Activated CD4-positive, alpha-beta T cell treated with anti-CD3 and anti-CD28 coated beads, Interleukin-2, Interleukin-6, amounts not matched to agents 100 ng/mL and 50 ng/mL, durations not matched to agents 16 hours and 8 hours (primary cell): ENCODE measurements at regions not wholly inside any gene's neighbourhood (a gene's known extent, or its start where the extent isn't known, plus 50 kb on each side); places are given as distances from the start of the nearest gene placed in this dataset.

Source experiments
- DNase-seq: peaks from one replicate; pipeline ENCODE4 v3.0.0-alpha.2; 2020

- DNase-seq = no peak
Observed at GRCh38 chr20:63115651-63116411, 100.1 kb downstream of the YTHDF1 start.

- no peak for DNase-seq
Observed at GRCh38 chr20:63114693-63115311, 101.1 kb downstream of the YTHDF1 start.

- no peak for DNase-seq
Observed at GRCh38 chr20:63114006-63114692, 101.8 kb downstream of the YTHDF1 start.

GRCh38 chr20:63112491-63113219 is 103.3 kb downstream of the YTHDF1 start:
- no peak for DNase-seq

DNA sequence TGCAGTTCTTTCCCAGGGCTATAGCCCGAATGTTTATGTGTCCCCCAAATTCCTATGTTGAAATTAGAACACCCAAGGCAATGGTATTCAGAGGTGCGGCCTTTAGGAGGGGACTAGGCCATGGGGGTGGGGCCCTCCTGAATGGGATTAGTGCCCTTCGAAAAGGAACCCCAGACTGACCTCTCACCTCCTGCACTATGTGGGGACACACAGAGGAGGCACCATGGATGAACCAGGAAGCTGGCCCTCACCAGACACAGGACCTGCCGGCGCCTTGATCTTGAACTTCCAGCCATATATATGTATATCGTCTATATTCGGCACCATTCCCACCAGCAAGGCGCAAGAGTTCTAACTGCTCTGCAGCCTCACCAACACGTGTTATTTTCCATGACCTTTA is 101.5 kb upstream of the BHLHE23 start:
- DNase-seq = no peak

DNA sequence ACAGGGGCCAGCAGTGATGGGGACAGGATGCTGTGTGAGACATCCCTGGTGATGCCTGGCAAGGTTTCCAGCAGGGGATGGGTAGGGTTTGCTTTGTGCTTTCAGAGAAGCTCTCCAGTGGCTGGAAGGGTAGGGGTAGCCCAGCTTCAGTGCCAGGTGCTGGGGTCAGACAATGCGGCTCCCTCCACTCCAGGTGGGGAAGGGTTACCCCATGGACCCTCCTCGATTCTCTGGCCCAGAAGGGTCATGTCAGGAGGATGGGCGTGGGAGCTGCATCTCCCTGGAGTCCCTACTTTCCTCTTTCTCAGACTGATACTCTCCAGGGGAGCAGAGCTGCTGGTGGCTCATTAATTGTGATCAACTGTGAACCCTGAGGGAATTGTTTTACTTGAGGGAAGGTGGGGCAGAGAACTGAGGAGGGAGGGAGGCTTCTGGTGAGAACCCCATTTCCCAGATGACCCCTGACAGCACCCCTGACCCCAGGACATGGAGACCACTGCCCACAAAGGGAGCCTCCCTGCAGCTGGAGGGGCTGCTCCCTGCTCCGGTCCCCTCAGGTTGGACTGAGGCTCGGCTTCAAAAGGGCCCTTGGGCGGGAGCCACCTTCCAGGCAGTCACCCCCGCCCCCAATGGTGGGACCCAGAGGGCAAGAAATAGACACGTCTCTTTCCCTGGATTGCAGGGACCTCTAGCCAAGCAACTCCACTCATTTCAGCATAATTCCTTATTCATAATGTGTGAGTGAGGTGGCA is 100.9 kb upstream of the BHLHE23 start:
- no peak for DNase-seq

DNA sequence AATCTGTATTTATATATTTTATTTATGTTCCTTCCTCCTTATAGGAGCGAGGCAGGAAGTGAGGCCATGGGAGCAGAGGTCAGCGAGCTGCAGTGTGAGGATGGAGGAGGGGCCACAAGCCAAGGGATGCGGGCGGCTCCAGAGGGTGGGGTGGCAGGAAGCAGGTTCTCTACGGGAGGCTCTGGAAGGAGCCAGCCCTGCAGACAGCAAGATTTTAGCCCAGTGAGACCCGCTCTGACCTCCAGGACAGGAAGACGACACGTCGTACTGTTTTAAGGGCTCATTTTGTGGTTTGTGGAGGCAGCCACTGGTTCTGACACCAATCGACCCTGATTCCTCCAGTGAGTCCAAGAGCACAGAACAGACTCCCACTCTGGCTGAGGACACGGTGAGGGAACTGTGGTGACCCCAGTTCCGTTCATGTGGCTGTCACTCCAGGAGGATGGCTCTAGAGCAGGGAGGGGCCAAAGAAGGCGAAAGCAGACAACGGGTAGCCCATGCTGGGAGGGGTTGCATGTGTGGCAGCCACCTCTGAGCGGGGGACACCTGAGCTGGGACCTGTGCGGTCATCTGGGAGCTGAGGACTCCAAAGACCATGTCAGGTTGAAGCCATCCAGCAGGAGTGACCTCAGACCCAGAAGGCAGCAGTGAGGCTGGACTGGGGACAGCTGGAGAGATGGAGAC is 100.1 kb upstream of the BHLHE23 start:
- no peak for DNase-seq

- DNase-seq = no peak
Observed at GRCh38 chr20:63106108-63106764, 99.5 kb upstream of the BHLHE23 start.

DNA sequence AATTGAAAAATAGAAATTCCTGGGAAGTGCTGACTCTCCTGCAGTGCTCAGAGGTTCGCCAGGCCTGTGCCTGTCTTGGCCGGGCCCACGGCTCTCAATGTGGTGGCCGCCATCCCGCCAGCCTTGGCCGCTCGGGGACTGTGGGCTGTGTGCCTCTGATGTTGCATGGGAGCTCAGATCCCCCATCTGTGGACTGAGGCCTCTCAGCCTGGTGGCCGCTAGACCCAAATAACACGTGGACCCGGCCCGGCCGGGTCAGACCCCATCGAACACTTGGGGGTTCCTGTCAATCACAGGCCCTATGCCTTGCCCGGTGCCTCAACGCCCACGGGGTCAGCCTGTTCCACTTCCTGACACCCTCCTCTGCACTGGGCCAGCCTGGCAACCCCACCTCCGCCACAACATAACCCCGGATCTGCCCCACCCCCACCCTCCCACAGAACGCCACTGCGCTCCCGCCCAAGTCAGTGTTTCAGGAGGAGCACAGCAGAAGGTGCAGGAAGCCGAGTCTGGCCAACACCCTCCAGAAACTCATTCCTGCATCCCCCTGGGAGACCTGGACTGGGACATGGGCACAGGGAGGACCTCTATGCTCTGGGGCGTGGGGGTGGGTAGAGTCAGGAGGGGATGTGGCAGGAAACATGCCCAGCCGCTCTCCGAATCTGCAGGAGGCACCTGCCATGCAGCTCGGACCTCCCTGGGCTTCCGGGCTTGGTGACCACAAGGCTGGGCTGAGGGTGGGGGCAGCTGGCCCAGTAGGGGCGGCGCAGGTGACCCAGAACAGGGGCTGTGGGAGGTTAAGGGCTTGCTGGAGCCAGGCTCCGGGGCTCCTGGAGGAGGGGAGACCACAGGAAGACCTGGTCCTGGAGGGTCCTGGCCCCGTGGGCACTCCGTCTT is 98.7 kb upstream of the BHLHE23 start:
- no peak for DNase-seq

- no peak for DNase-seq
Observed at GRCh38 chr20:63104312-63105181, 97.8 kb upstream of the BHLHE23 start.

- DNase-seq = no peak
Observed at GRCh38 chr20:63103402-63104311, 96.9 kb upstream of the BHLHE23 start.

GRCh38 chr20:63102721-63103375 is 96.1 kb upstream of the BHLHE23 start:
- peak; percentile 61 for DNase-seq

DNA sequence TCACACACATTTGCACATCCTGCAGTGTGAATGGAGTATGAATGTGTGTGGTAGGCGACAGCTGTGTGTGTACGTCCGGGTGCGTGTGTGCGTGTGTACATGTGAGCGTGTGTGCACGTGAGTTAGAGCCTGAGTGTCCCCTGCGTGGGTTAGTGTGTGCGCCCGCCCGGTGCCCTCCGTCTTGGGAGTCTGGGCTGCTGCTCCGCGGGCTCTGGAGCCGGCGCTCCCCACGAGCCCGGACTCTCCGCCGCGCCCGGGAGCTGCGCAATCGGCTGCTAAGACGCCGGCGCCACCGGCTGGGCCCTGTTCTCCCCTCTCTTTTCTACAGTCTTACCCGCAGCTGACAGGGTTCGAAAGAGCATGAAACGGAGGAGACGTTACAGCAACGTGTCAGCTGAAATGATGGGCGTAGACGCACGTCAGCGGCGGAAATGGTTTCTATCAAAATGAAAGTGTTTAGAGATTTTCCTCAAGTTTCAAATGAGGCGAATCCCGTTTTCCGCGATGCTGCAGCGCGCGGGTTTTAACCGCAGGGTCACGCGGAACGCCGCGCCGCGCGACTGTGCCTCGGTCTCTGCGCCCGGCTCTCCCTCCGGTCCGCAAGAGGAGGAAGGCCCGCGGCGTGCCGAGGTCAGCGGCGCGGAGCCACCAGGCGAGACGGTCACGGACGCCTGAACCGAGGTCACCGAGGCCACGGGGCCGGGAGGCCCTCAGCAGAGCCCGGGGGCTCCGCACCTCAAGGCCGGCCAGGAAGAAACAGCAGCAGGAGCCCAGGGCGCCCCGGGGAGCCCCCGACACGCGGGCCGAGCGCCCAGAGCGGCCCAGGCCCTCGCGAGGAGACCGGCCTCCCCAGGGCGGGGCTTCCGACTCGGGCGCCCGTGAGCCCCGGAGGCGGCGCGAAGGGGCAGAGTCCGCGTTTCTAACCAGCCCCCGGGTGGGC is 95.3 kb upstream of the BHLHE23 start:
- peak; percentile 75 for DNase-seq

- DNase-seq = no peak
Observed at GRCh38 chr20:63100926-63101699, 94.3 kb upstream of the BHLHE23 start.

- DNase-seq = no peak
Observed at GRCh38 chr20:63100174-63100925, 93.6 kb upstream of the BHLHE23 start.
